ENCODE measurements at regions not wholly inside any gene's neighbourhood (a gene's known extent, or its start where the extent isn't known, plus 50 kb on each side); places are given as distances from the start of the nearest gene placed in this dataset.

- DNase-seq = no peak
Measured at GRCh38 chr2:21451403-21451802, 327.6 kb downstream of the TDRD15 start.

DNA sequence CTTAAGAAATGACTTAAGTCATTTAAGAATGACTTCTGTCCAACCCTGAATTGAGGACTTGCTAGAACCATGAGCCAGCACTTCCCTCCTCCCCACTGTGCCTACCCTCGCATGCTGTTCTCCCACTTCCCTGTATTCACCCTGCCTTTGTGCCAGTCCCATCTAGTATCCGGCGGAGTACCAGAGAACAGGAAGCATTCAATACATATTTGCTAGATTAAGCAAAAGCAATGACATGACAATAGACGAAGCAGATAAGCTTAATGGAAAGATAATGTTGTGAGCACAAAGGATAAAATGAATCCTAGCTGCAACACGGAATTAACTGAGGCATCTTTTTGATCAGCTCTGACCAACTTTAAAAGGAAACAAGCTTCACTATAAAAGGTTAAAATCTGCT lies 328.5 kb downstream of the TDRD15 start:
- no peak for DNase-seq

DNA sequence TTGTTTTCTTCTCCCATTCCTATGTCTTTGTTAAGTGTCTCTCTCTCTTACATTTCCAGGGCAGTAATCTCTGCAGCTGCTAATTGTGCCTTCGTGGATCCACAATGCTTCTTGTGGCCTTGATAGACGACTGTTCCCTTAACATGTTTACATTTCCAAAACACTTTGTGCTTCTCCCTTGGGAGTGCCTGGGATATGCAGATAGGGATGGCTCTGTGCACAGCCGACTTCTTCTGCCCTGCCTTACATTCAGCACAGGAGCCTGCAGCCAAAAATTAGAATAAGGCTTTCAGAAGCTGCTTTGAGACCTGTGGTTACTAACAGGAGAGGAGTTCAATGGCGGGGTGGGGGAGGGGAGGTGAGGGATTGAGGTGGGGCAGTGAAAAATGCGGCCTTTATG lies 328.9 kb downstream of the TDRD15 start:
- no peak for DNase-seq

DNA sequence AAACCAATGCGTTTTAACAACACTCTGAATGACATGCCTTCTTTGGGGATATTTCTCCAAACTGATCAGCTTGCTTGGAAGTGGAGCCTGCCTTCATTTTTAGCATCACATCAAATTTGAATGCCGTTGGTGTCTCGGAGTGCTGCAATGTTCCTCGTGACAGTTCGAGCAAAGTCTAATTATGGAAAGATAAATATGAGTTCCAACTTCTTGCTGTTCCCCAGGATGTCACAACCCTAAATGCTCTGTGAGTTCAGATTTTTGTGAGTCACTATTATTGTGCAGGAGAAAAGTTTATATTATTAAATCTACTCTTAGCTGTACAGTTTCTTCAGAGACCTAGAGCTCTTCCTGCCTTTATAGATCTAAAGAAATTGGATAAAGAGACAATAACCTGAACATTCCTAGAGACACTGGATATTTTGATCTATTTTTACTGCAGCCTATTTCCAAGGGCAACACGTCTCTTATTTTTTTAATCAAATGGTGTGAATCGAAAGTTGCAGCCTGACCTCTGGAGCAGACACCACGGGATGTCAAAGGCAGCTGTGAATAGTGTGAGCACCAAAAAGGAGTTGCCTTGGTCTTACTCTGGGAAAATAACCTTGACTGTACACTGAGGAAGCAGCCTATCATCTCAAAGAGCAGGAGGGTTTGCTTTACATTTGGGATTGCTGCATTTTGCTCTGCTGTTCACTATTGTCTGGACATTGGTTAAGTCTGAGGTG lies 330.1 kb downstream of the TDRD15 start:
- no peak for DNase-seq

DNA sequence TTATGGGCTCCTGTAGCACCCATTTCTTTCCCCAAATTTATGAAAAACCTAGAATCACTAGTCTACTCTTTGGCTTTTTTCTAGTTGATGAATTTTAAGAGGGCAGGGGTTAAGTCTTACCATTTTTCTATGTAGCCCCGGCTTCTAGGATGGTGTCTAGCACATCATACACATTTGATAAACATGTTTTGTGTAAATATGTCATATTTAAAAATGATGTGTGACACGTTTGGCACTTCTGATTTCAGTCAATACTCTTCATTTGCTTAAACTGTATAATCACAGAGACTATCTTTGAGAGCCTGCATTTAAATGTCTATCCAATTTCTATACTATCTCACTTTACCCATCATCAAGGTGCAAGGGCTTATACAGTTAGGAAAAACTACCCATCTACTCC lies 331.1 kb downstream of the TDRD15 start:
- DNase-seq = no peak

DNA sequence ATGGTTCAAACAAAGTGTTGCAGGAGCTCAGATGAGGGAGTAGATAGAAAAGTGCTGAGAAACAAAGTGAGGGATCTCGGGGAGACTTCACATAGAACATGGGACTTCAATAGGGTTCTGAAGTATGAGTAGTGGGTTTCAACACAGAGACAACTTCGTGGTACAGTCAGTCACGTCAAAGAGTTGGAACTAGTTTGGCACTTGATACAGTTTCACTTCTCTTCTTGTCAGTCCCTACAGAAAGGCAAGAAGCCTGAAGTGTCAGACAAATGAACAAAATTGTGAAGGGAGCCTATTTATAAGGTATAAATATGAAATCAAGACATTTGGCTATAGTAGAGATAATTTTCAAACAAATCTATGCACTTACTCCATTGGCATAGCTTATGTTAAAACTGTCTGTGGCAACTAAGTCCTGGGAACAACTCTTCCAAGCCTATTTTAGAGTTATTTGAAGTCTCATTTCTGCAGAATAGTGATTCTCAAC lies 338.0 kb downstream of the TDRD15 start:
- no peak for DNase-seq

GRCh38 chr2:21466341-21466927 lies 342.7 kb downstream of the TDRD15 start:
- no peak for DNase-seq

- no peak for DNase-seq
Measured at GRCh38 chr2:21467280-21467818, 343.6 kb downstream of the TDRD15 start.

DNA sequence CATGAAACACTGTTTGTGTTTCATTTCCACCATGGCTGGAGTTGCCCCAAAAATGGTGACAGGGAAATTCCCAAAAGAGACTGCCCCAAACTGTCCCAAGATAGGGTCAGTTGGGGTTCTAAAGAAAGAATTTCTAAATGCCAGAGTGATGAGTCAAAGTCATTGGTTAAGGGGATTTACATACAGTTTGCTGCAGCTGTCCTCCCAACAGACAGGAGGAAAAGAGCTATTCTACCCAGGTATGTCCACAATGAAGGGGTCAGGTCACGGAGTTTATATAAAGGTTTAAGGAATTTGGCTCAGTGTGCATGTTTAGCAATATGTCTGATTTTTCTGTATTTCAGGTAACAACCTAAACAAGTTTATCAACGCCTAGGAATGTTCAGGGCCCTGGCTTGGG lies 344.1 kb downstream of the TDRD15 start:
- DNase-seq = no peak

- DNase-seq = no peak
Measured at GRCh38 chr2:21468624-21469023, 344.9 kb downstream of the TDRD15 start.

DNA sequence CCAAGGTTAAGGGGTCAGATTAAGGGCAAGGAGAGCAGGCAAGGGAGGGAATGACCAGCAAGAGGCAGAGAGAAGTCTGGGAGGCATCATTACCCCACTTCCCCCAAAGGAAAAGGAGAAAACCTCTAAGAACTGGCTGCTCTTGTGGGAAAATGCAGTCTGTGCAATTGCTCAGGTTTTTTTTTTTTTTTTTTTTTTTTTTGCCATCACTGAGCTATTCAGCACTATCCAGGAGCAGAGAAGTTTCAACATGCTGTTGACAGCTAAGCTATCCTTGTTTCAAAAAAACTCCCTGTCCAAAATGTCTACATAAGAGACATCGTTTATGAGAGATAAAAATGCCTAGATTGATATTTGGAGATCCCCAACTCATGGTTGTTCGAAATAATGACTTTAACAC lies 345.4 kb downstream of the TDRD15 start:
- no peak for DNase-seq

- no peak for DNase-seq
Measured at GRCh38 chr2:21469564-21469963, 345.8 kb downstream of the TDRD15 start.

DNA sequence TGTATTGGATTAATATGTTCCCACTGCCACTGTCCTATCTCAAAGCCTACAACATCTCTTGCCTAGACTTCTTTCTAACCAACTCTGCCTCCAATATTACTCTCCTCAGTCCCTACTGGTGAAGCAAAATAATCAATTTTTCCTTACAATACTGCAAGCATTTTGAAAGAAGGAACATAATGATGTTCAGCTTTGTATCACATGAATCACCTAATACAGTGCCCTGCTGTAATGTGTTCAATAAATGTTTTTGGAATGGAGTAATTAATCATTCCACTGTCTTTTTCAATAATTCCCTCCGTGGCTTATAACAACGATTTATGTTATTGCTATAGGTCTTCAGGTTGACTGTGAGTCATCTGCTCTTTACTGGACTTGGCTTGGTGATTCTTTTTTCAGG lies 356.4 kb downstream of the TDRD15 start:
- no peak for DNase-seq

DNA sequence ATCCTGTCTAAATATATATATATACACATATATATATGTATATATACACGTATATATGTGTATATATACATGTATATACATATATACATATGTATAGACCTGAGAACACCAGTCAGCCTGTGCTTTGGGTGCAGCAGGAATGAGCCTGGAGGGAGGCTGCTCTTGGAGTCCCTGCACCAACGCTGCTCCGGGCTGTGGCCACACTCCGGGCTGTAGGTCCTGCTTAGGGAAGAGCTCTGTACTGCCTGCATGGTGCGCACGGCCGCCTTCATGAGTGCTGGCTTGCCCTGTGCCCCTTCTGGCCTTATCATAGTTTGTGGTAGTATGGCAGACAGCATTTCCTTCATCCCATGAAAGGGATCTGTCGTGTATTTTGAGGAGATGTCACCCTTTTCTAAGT lies 360.9 kb downstream of the TDRD15 start:
- no peak for DNase-seq

GRCh38 chr2:21486445-21486844 lies 362.7 kb downstream of the TDRD15 start:
- DNase-seq = no peak

DNA sequence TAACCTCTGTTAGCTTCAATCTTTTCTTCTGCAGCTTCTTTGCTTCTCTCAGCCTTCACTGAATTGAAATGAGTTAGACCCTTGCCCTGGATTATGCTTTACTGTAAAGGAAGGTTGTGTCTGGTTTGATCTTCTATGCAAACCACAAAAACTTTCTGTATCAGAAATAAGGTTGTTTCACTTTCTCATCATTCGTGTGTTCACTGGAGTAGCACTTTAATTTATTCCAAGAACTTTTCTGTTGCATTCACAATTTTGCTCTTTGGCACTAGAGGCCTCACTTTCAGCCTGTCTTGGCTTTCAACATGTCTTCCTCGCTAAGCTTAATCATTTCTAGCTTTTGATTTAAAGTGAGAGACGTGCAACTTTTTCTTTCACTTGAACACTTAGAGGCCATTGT lies 365.3 kb downstream of the TDRD15 start:
- no peak for DNase-seq

GRCh38 chr2:21498016-21498415 lies 374.2 kb downstream of the TDRD15 start:
- DNase-seq = no peak

DNA sequence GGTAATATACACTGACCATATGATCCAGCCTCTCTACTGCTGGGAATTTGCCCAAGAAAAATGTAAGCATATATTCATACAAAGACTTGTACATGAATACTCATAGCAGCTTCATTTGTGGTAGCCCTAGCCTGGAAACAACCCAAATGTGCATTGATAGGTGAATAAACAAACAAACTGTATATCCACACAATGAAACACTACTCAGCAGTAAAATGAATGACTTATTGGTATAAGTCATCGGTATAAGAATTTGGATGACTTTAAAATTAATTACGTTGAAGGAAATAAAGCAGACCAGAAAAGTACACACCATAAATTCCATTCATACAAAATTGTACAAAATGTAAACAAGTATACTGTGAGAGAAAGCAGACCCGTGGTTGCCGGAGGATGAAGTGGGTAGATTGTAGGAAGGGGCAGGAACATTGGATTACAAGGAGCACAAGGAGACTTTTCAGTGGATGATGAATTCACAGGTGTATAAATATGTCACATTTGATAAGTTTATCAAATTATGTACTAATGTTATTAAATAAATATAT lies 376.7 kb downstream of the TDRD15 start:
- DNase-seq = no peak

GRCh38 chr2:21501376-21502027 lies 377.7 kb downstream of the TDRD15 start:
- no peak for DNase-seq

DNA sequence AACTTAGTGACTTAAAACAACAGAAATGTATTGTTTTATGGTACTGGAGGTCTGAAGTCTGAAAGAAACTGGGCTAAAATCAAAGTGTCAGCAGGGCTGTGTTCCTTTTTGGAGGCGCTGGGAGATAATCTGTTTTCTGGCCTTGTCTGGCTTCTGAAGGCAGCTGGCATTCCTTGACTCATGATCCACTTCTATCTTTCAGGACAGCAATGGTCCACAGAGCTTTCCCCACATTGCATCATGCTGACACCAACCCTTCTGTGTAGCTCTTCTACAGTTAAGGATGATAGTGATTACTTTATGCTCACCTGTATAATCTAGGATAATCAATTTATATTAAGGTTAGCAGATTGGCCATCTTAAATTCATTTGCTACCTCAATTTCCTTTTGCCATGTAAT lies 392.1 kb downstream of the TDRD15 start:
- no peak for DNase-seq

- no peak for DNase-seq
Measured at GRCh38 chr2:21519412-21519811, 395.6 kb downstream of the TDRD15 start.

GRCh38 chr2:21519821-21520220 lies 396.1 kb downstream of the TDRD15 start:
- no peak for DNase-seq

GRCh38 chr2:21535826-21536225 lies 412.1 kb downstream of the TDRD15 start:
- DNase-seq = no peak

DNA sequence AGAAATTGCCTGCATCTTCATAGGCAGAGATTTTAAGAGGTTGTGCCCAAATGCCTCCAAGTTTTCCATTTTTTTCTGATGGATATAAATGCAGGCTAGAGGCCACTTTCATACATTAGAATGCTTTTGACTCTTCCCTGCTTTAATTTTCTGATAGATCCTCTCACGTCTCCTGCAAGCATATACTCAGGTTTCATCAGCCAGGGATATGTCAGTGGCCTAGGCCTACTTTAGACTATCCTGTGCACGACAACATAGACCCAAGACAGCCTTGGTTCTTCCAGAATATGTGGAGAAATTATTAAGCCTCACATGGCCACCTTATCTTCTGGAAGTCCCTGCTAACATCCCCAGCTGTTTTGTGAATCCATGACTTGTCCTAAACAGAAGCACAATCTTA lies 415.9 kb downstream of the TDRD15 start:
- DNase-seq = no peak

Measured in effector CD4-positive, alpha-beta T cell (primary cell).